ENCODE measurements at regions not wholly inside any gene's neighbourhood (a gene's known extent, or its start where the extent isn't known, plus 50 kb on each side); places are given as distances from the start of the nearest gene placed in this dataset.
A peak's percentile ranks its signal among the peaks of the same experiment; 100 is the strongest.

DNA sequence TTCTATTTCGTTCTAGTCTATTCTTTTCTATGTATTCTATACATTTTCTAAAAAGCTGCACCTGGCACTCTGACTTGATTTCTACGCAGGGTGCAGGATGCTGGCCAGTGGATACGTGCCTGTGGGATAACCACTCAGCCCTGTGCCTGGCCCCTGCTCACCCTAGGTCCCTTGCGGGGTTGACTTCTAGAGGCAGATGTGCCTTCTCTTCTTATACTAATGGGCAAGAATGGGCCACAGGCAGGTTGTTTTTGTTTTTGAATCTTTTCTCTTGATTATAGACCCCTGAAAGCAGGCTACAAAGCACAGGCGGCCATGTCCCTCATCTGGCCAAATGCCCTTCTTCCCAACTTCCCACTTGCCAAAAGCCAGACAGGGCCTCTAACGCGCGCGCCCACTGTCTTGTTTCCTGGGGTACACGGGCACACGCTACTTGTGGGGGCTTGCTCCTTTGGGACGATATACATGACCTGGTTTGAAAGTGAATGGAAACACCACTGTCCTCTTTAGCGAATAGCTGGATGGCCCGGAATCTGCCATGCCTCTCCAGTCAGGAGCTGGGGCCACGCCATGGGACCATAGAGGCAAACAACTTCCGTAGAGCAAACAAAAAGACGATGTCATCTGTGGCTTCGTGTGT is 162.7 kb upstream of the IRX2 start:
- Histone ChIP-seq H3K36me3 (ENCODE audit: control insufficient read depth in 2 of 4, insufficient read depth in 4 of 4, low read length in 3 of 4) (no peaks in the 10 kb centered on the region), H3K4me1 (replicated peaks in 1 of 4; ENCODE audit: control insufficient read depth in 3 of 4, insufficient read depth in 4 of 4, low read length in 3 of 4) (peaks cover 3 to 17% (median 4%) of the 10 kb centered on the region in 4 experiments; a peak in 5 of 7 replicates), H3K14ac (ENCODE audit: insufficient read length) (no peak overlapping the region), H2BK5ac (ENCODE audit: low read depth, low read length) (0 out of 2 replicates have a peak overlapping the region, but pooled peaks have one; percentile 41), H2BK15ac (ENCODE audit: low read length) (no peak overlapping the region), H2AK5ac (ENCODE audit: low read depth, low read length) (no peak overlapping the region), H4K5ac (ENCODE audit: insufficient read length, low read depth, low read length) (no peak overlapping the region), H3K9ac (replicated peaks in 1 of 4; ENCODE audit: extremely low read depth in 1 of 4, low read depth in 3 of 4, low read length in 3 of 4) (no peak overlapping the region), H3K56ac (replicated peaks; ENCODE audit: insufficient read length, low read depth, low read length) (no peak overlapping the region), H3K9me3 (ENCODE audit: insufficient read depth in 2 of 2, low read depth in 1 of 2, low read length in 1 of 2) (no peaks in the 10 kb centered on the region), H3K23me2 (ENCODE audit: low read depth, low read length) (peaks cover 3% of the 10 kb centered on the region; the same call in 1 of the 2 replicates), H4K91ac (replicated peaks; ENCODE audit: insufficient read length, low read length) (peak overlapping the region; percentile 31), H2AFZ (ENCODE audit: low read length) (no peak overlapping the region), H3K18ac (ENCODE audit: extremely low read depth, low read length) (peak overlapping the region; percentile 95; the same call in 1 of the 2 replicates), H3K4ac (replicated peaks; ENCODE audit: insufficient read length, low read depth, low read length) (peak overlapping the region; percentile 24), H3K4me2 (ENCODE audit: insufficient read depth in 1 of 2, low read depth in 2 of 2, low read length in 2 of 2) (peak overlapping the region in 1 of 2 experiments; percentile 75; a peak in 2 of 4 replicates), H4K20me1 (replicated peaks in 1 of 2; ENCODE audit: control insufficient read depth in 1 of 2, insufficient read depth in 2 of 2, low read length in 2 of 2) (no peaks in the 10 kb centered on the region), H3K79me1 (ENCODE audit: low read depth, low read length) (no peaks in the 10 kb centered on the region), H4K8ac (ENCODE audit: extremely low read depth, insufficient read depth, low read length) (no peak overlapping the region), H3K27me3 (replicated peaks in 1 of 4; ENCODE audit: control insufficient read depth in 3 of 4, extremely low read depth in 1 of 4, insufficient read depth in 3 of 4, low read length in 3 of 4) (peaks cover 0 to 2% (median 0%) of the 10 kb centered on the region in 4 experiments; a peak in 4 of 7 replicates), H2BK120ac (replicated peaks; ENCODE audit: low read depth, low read length) (peak overlapping the region; percentile 7), H2BK12ac (ENCODE audit: low read depth, low read length) (peak overlapping the region; percentile 94), H3K4me3 (ENCODE audit: extremely low read depth in 1 of 4, insufficient read depth in 2 of 4, low read depth in 3 of 4, low read length in 4 of 4) (no peak overlapping the region), H2BK20ac (ENCODE audit: low read length) (peak overlapping the region; percentile 38; the same call in 1 of the 2 replicates), H3K23ac (ENCODE audit: insufficient read length) (no peak overlapping the region), H3K79me2 (ENCODE audit: control insufficient read depth in 1 of 2, insufficient read depth in 2 of 2, low read length in 2 of 2) (no peaks in the 10 kb centered on the region), H3K27ac (ENCODE audit: low read depth, low read length) (no peak overlapping the region)
- TF ChIP-seq SIRT6 (IDR thresholded peaks at IDR 0.05; ENCODE audit: low read length) (no peak), KDM4A (IDR thresholded peaks at IDR 0.05; ENCODE audit: low read depth, low read length, severe bottlenecking) (no peak), YY1 (IDR thresholded peaks at IDR 0.05; ENCODE audit: low read depth, low read length) (0 out of 2 replicates have a peak, but pooled peaks have one; percentile 24), PHF8 (conservative IDR thresholded peaks at IDR 0.05; ENCODE audit: low read depth, low read length) (no peak), SUZ12 (IDR thresholded peaks at IDR 0.05; ENCODE audit: low read length) (no peak)
- TF ChIP-seq, protein P1, sequence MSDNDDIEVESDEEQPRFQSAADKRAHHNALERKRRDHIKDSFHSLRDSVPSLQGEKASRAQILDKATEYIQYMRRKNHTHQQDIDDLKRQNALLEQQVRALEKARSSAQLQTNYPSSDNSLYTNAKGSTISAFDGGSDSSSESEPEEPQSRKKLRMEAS (IDR thresholded peaks at IDR 0.05) = 0 out of 2 replicates have a peak, but pooled peaks have one; percentile 34
- ChIA-PET POLR2A (ENCODE audit: partially characterized antibody) (interaction anchor here (0.6 to 1.2 kb wide), 2 partner anchors 146 to 187 kb away, joined by 4 read pairs; no protein-coding TSS in a partner anchor), CTCF (ENCODE audit: partially characterized antibody) (no interaction called here)
- 78% methylated on average over 18 of the region's 18 CpGs; no CpG with 5 or more reads in 1 of the 2 experiments for WGBS, 2 experiments (ENCODE audit: extremely low coverage in 1 of 2, insufficient coverage in 1 of 2, insufficient read length in 1 of 2, insufficient replicate concordance in 2 of 2, low coverage in 1 of 2, low lambda C conversion rate in 2 of 2, missing lambda C conversion rate in 1 of 2)
- peak in 1 of 2 experiments; percentile 50 for DNase-seq (ENCODE audit: low read depth in 1 of 2, low spot score in 2 of 2)
- no peak for FAIRE-seq
